ENCODE measurements at regions not wholly inside any gene's neighbourhood (a gene's known extent, or its start where the extent isn't known, plus 50 kb on each side); places are given as distances from the start of the nearest gene placed in this dataset.

DNA sequence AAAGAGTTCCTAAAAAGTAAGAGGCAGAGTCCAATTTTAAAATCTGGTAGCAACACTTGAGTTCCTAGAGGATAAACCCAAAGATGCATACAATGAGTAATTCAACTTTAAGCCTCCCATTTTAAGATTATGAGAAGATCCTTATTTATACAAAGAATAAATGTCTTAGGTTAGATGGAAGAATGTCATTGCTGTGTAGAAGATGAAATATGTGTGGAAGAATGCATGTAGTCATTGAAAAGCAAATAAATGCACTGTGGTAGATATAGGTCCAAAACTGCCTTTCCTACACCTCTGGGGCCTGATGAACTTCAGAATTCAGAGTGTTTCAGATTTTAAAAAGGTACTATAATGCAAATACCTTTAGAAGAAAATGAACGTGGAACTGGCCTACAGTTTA, 58.7 kb upstream of the LRP1B start:
- no CpG with 5 or more reads among the region's 1 CpG for WGBS (ENCODE audit: insufficient coverage)
- Mint-ChIP-seq H3K27ac (no peak overlapping the region), H3K4me1 (no peaks in the 10 kb centered on the region), H3K9me3 (peaks cover 5 to 16% (median 13%) of the 10 kb centered on the region in 3 donors), H3K27me3 (no peaks in the 10 kb centered on the region), H3K36me3 (no peaks in the 10 kb centered on the region), H3K4me3 (no peak overlapping the region)
- no peaks in the 10 kb centered on the region for H3K9me3 ChIP-seq
- ChIA-PET CTCF (no interaction called here), POLR2A (no interaction called here)
- no peaks in the 10 kb centered on the region for H3K27me3 ChIP-seq (replicated peaks in 1 of 2; ENCODE audit: control insufficient read depth in 2 of 2, extremely low read depth in 1 of 2, insufficient read depth in 2 of 2, low read length in 1 of 2)
- no peak overlapping the region for H3K4me3 ChIP-seq (ENCODE audit: control insufficient read depth in 1 of 2, extremely low read depth in 1 of 2, low read length in 1 of 2)
- no peaks in the 10 kb centered on the region for H3K36me3 ChIP-seq (ENCODE audit: control insufficient read depth in 2 of 2, extremely low read depth in 1 of 2, insufficient read depth in 1 of 2, low read length in 1 of 2)
- H3K27ac ChIP-seq (ENCODE audit: low read length): no peak overlapping the region
- DNase-seq (no peak), ATAC-seq (replicated peaks in 1 of 4) (no peak)
- H3K4me1 ChIP-seq (ENCODE audit: control insufficient read depth in 1 of 2, extremely low read depth in 1 of 2, insufficient read depth in 2 of 2, low read length in 2 of 2): no peaks in the 10 kb centered on the region

DNA sequence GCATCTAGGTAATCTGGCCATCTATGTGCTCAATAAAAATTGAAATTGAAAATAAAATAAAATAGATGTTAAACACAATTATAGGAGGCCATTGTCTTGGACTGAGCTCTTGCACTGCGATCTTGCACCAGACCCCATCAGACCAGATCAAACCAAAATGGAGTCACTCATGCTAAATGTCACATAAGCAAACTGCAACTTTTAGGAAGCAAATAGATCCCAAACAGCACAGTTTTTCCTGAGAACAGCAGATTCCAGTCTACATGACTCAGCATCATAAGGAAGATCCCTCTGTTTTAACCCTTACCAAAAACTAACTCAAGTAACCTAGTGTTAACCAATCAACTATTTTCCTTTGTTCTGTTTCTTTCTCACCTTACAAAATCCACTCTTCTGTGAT, 57.7 kb upstream of the LRP1B start:
- no peak for DNase-seq
- WGBS (ENCODE audit: insufficient coverage): 100% methylated on average over 1 of the region's 1 CpG
- Mint-ChIP-seq H3K4me1 (no peaks in the 10 kb centered on the region), H3K27me3 (no peaks in the 10 kb centered on the region), H3K9me3 (peaks cover 4 to 15% (median 13%) of the 10 kb centered on the region in 3 donors), H3K4me3 (no peak overlapping the region), H3K27ac (no peak overlapping the region), H3K36me3 (no peaks in the 10 kb centered on the region)
- ChIA-PET CTCF (no interaction called here), POLR2A (no interaction called here)
- Histone ChIP-seq H3K4me3 (ENCODE audit: control insufficient read depth in 1 of 2, extremely low read depth in 1 of 2, low read length in 1 of 2) (no peak overlapping the region), H3K4me1 (ENCODE audit: control insufficient read depth in 1 of 2, extremely low read depth in 1 of 2, insufficient read depth in 2 of 2, low read length in 2 of 2) (no peaks in the 10 kb centered on the region), H3K36me3 (ENCODE audit: control insufficient read depth in 2 of 2, extremely low read depth in 1 of 2, insufficient read depth in 1 of 2, low read length in 1 of 2) (no peaks in the 10 kb centered on the region), H3K9me3 (no peaks in the 10 kb centered on the region), H3K27me3 (replicated peaks in 1 of 2; ENCODE audit: control insufficient read depth in 2 of 2, extremely low read depth in 1 of 2, insufficient read depth in 2 of 2, low read length in 1 of 2) (no peaks in the 10 kb centered on the region), H3K27ac (ENCODE audit: low read length) (no peak overlapping the region)
- no peak for ATAC-seq (replicated peaks in 1 of 4)

DNA sequence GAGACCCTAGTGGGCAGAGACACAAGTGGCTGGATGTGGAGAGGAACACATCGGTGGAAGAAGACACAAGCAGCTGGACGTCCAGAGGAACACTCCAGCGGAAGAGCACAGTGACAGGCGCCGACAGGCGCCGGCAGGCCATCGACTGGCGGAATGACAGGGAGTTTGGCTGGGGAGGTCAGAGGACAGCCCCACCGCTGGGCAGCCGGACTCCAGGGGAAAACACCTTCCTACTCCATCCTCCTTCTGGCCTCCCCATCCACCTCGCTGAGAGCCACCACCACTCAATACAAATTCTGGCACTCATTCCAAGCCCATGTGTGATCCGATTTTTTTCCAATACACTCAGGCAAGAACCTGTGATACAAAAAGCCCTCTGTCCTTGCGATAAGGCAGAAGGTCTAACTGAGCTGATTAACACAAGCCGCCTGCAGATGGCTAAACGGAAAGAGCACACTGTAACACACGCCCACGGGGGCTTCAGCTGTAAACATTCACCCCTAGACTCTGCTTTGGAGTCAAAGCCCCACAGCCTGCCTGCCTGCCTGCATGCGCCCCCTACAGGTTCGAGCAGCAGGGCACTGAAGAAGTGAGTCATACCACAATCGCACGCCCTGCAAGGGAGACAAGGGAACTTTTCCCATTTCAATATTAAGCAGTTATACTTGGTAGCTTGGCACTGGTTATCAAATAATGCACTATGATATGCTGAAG, 50.2 kb upstream of the LRP1B start:
- H3K4me3 Mint-ChIP-seq: no peak overlapping the region
- no peaks in the 10 kb centered on the region for H3K27me3 Mint-ChIP-seq
- Histone ChIP-seq H3K36me3 (ENCODE audit: control insufficient read depth in 2 of 2, extremely low read depth in 1 of 2, insufficient read depth in 1 of 2, low read length in 1 of 2) (no peaks in the 10 kb centered on the region), H3K27ac (ENCODE audit: low read length) (no peak overlapping the region), H3K27me3 (replicated peaks in 1 of 2; ENCODE audit: control insufficient read depth in 2 of 2, extremely low read depth in 1 of 2, insufficient read depth in 2 of 2, low read length in 1 of 2) (no peaks in the 10 kb centered on the region), H3K9me3 (no peaks in the 10 kb centered on the region), H3K4me3 (ENCODE audit: control insufficient read depth in 1 of 2, extremely low read depth in 1 of 2, low read length in 1 of 2) (no peak overlapping the region), H3K4me1 (ENCODE audit: control insufficient read depth in 1 of 2, extremely low read depth in 1 of 2, insufficient read depth in 2 of 2, low read length in 2 of 2) (no peaks in the 10 kb centered on the region)
- peaks cover 8 to 20% (median 14%) of the 10 kb centered on the region in 3 donors for H3K9me3 Mint-ChIP-seq
- POLR2A ChIA-PET: no interaction called here
- CTCF ChIA-PET: no interaction called here
- H3K36me3 Mint-ChIP-seq: no peaks in the 10 kb centered on the region
- H3K27ac Mint-ChIP-seq: no peak overlapping the region
- DNase-seq (no peak), ATAC-seq (replicated peaks in 1 of 4) (no peak)
- 81% methylated on average over 11 of the region's 22 CpGs for WGBS (ENCODE audit: insufficient coverage)
- no peaks in the 10 kb centered on the region for H3K4me1 Mint-ChIP-seq

Measured in T-cell (primary cell).